ENCODE measurements at regions not wholly inside any gene's neighbourhood (a gene's known extent, or its start where the extent isn't known, plus 50 kb on each side); places are given as distances from the start of the nearest gene placed in this dataset.

DNA sequence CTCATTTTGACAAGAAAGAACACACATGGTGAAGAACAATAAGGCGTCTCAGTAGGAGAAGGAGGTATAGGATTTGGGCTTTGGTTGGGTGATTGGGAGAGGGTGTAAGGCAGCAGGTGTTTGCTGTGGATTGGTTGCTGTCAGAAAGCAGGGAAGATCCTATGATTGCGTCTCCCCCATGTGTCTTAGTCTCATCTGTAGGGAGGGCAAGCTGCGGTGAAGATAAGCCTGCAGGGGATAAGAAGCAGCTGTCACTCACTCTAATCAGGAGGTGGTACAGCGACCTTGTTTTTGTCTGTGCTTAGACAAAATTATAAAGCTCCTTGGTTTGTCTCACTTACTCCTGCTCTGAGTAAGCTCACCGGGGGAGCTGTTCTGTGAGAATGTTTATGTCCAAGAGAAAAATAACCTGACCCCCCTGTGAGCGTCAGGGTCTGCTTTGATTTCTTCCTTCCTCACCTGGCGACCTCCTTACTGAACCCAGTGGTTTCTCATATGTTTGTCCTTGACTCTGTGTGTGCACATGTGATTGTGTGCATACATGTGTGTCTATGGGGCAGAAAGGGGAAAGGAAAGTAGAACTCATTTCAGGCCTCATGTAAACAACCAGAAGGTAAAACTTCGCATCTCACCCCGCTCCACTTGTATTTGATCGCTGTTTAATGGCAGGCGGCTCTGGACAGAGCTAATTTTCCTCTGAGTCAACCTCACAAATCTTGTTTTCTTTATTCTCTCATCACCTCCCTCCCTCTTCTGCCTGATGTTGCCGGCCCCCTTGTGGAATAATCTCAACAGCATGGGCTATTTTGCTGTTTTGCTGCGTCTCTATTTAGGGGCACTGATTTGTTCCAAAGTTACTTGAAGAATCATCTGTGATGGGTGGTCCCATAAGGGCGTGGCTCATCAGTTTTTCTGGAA is 105.6 kb downstream of the TENT4A start:
- Histone ChIP-seq H3K27ac (ENCODE audit: low read depth, low read length) (no peak overlapping the region), H3K27me3 (ENCODE audit: control insufficient read depth, low read length) (no peaks in the 10 kb centered on the region), H3K4me1 (ENCODE audit: control insufficient read depth, low read length) (no peaks in the 10 kb centered on the region), H3F3A (ENCODE audit: control insufficient read depth, insufficient read depth) (no peaks in the 10 kb centered on the region), H3K79me2 (ENCODE audit: control insufficient read depth, low read length) (no peaks in the 10 kb centered on the region), H3K4me2 (ENCODE audit: low read length) (no peak overlapping the region), H3K36me3 (ENCODE audit: control insufficient read depth, low read length) (no peaks in the 10 kb centered on the region), H3K9me3 (ENCODE audit: control insufficient read depth, insufficient read depth, low read length) (no peaks in the 10 kb centered on the region; the same call in 1 of the 2 replicates), H3K9me2 (replicated peaks; ENCODE audit: control insufficient read depth, low read length) (no peaks in the 10 kb centered on the region), H3K4me3 (ENCODE audit: low read length) (no peak overlapping the region), H4K20me1 (ENCODE audit: control insufficient read depth, insufficient read depth, low read depth, low read length) (no peaks in the 10 kb centered on the region)
- TF ChIP-seq EZH2phosphoT487 (IDR thresholded peaks at IDR 0.05; ENCODE audit: borderline replicate concordance, low read length): no peak
- TF ChIP-seq, protein P1, sequence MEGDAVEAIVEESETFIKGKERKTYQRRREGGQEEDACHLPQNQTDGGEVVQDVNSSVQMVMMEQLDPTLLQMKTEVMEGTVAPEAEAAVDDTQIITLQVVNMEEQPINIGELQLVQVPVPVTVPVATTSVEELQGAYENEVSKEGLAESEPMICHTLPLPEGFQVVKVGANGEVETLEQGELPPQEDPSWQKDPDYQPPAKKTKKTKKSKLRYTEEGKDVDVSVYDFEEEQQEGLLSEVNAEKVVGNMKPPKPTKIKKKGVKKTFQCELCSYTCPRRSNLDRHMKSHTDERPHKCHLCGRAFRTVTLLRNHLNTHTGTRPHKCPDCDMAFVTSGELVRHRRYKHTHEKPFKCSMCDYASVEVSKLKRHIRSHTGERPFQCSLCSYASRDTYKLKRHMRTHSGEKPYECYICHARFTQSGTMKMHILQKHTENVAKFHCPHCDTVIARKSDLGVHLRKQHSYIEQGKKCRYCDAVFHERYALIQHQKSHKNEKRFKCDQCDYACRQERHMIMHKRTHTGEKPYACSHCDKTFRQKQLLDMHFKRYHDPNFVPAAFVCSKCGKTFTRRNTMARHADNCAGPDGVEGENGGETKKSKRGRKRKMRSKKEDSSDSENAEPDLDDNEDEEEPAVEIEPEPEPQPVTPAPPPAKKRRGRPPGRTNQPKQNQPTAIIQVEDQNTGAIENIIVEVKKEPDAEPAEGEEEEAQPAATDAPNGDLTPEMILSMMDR (IDR thresholded peaks at IDR 0.05; ENCODE audit: low read depth, low read length, poor library complexity, severe bottlenecking): no peak

DNA sequence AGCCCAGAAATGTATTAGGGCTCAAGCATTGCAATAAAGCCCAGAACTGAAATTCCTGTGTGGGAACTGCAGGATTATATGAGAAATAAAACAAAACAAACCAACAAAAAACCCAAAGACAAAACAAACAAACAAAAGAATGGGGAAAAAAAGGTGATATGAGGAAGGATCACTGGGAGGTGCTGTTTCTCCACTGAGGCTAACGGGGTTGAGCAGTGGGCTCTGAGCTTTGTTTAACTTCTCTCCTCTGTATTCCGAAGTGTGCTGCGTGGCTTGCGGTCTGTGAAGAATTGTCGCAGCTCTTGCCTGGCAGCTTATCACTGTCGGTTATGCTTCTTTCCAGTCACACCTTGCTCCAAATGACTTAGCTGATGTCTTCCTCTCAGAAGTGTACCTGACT is 106.3 kb downstream of the TENT4A start:
- TF ChIP-seq, protein P1 (IDR thresholded peaks at IDR 0.05; ENCODE audit: low read depth, low read length, poor library complexity, severe bottlenecking): no peak
- TF ChIP-seq EZH2phosphoT487 (IDR thresholded peaks at IDR 0.05; ENCODE audit: borderline replicate concordance, low read length): no peak

DNA sequence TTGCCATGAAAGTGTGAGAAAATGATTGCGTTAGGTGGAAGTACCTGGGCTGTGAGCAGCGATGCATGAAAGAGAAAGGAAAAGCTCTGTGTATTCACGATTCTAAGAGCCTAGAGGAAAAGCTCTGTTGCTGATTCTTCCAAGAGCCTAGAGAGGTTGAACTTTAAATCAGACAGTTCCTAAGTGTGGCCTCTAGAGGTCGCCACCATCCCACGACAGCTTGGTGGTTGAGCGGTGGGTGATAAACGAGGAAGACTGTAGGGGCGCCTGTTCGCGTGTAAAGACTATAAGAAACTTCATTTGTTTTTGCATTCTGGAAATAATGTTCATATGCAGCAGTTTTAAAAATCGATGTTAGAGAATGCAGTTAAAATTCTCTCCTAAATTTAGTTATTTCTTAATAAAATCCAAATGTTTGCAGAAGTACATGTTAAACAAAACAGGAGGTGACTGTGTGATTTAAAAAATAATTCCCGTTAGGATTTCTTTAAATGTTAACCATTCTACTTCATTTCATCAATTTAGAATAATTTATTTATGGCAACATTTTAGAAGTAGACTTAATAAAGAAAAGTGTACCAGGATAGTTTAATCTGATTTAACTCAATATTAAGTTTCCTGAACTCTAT is 107.7 kb downstream of the TENT4A start:
- H3K9me2 ChIP-seq (replicated peaks; ENCODE audit: control insufficient read depth, low read length): no peaks in the 10 kb centered on the region
- H3K79me2 ChIP-seq (ENCODE audit: control insufficient read depth, low read length): no peaks in the 10 kb centered on the region
- no peaks in the 10 kb centered on the region for H3K4me1 ChIP-seq (ENCODE audit: control insufficient read depth, low read length)
- no peak overlapping the region for H3K4me2 ChIP-seq (ENCODE audit: low read length)
- no peak overlapping the region for H3K4me3 ChIP-seq (ENCODE audit: low read length)
- no peaks in the 10 kb centered on the region for H3K36me3 ChIP-seq (ENCODE audit: control insufficient read depth, low read length)
- H4K20me1 ChIP-seq (ENCODE audit: control insufficient read depth, insufficient read depth, low read depth, low read length): no peaks in the 10 kb centered on the region
- H3F3A ChIP-seq (ENCODE audit: control insufficient read depth, insufficient read depth): no peaks in the 10 kb centered on the region
- no peaks in the 10 kb centered on the region for H3K27me3 ChIP-seq (ENCODE audit: control insufficient read depth, low read length)
- H3K27ac ChIP-seq (ENCODE audit: low read depth, low read length): no peak overlapping the region
- no peaks in the 10 kb centered on the region; the same call in 1 of the 2 replicates for H3K9me3 ChIP-seq (ENCODE audit: control insufficient read depth, insufficient read depth, low read length)
- no peak for TF ChIP-seq EZH2phosphoT487 (IDR thresholded peaks at IDR 0.05; ENCODE audit: borderline replicate concordance, low read length)
- TF ChIP-seq, protein P1 (IDR thresholded peaks at IDR 0.05; ENCODE audit: low read depth, low read length, poor library complexity, severe bottlenecking): peak; percentile 69

More for the DNA sequence above, 106.3 kb downstream of the TENT4A start:
- Histone ChIP-seq H3F3A (ENCODE audit: control insufficient read depth, insufficient read depth) (no peaks in the 10 kb centered on the region), H3K4me3 (ENCODE audit: low read length) (no peak overlapping the region), H3K27ac (ENCODE audit: low read depth, low read length) (no peak overlapping the region), H3K9me3 (ENCODE audit: control insufficient read depth, insufficient read depth, low read length) (no peaks in the 10 kb centered on the region; the same call in 1 of the 2 replicates), H3K4me1 (ENCODE audit: control insufficient read depth, low read length) (no peaks in the 10 kb centered on the region), H3K9me2 (replicated peaks; ENCODE audit: control insufficient read depth, low read length) (no peaks in the 10 kb centered on the region), H4K20me1 (ENCODE audit: control insufficient read depth, insufficient read depth, low read depth, low read length) (no peaks in the 10 kb centered on the region), H3K4me2 (ENCODE audit: low read length) (no peak overlapping the region), H3K27me3 (ENCODE audit: control insufficient read depth, low read length) (no peaks in the 10 kb centered on the region), H3K36me3 (ENCODE audit: control insufficient read depth, low read length) (no peaks in the 10 kb centered on the region), H3K79me2 (ENCODE audit: control insufficient read depth, low read length) (no peaks in the 10 kb centered on the region)
